ENCODE measurements at regions not wholly inside any gene's neighbourhood (a gene's known extent, or its start where the extent isn't known, plus 50 kb on each side); places are given as distances from the start of the nearest gene placed in this dataset.

- intact Hi-C loops (cut with DNase I) = no loop called here
- TF ChIP-seq, protein P1, sequence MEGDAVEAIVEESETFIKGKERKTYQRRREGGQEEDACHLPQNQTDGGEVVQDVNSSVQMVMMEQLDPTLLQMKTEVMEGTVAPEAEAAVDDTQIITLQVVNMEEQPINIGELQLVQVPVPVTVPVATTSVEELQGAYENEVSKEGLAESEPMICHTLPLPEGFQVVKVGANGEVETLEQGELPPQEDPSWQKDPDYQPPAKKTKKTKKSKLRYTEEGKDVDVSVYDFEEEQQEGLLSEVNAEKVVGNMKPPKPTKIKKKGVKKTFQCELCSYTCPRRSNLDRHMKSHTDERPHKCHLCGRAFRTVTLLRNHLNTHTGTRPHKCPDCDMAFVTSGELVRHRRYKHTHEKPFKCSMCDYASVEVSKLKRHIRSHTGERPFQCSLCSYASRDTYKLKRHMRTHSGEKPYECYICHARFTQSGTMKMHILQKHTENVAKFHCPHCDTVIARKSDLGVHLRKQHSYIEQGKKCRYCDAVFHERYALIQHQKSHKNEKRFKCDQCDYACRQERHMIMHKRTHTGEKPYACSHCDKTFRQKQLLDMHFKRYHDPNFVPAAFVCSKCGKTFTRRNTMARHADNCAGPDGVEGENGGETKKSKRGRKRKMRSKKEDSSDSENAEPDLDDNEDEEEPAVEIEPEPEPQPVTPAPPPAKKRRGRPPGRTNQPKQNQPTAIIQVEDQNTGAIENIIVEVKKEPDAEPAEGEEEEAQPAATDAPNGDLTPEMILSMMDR (IDR thresholded peaks at IDR 0.05; ENCODE audit: borderline replicate concordance, extremely low read depth, insufficient read depth) = no peak
- no peaks in the 10 kb centered on the region for H3K27me3 ChIP-seq (ENCODE audit: control insufficient read depth, insufficient read depth, low read length)
- no peak for FAIRE-seq
- no peaks in the 10 kb centered on the region for H3K36me3 ChIP-seq (ENCODE audit: control insufficient read depth in 2 of 3, insufficient read depth in 3 of 3, low read length in 3 of 3)
- peaks cover 0 to 3% (median 0%) of the 10 kb centered on the region in 3 donors for H3K9me3 ChIP-seq (ENCODE audit: control insufficient read depth in 2 of 3, insufficient read depth in 1 of 3, low read length in 3 of 3)
- no peak overlapping the region for H3K27ac ChIP-seq (ENCODE audit: low read depth in 2 of 2, low read length in 2 of 2)
- no peak overlapping the region for H3K9ac ChIP-seq (ENCODE audit: low read length in 3 of 3)
- H3K4me1 ChIP-seq (ENCODE audit: control insufficient read depth in 2 of 3, insufficient read depth in 2 of 3, low read depth in 1 of 3, low read length in 3 of 3) = no peaks in the 10 kb centered on the region
- H3K4me3 ChIP-seq (ENCODE audit: low read length in 3 of 3) = no peak overlapping the region
- peak in 1 of 5 donors; percentile 10 for DNase-seq
Observed at GRCh38 chr1:196098000-196098399, 510.2 kb downstream of the KCNT2 start.

- H3K27ac ChIP-seq (ENCODE audit: low read depth in 2 of 2, low read length in 2 of 2) = no peak overlapping the region
- H3K9ac ChIP-seq (ENCODE audit: low read length in 3 of 3) = no peak overlapping the region
- no peaks in the 10 kb centered on the region for H3K27me3 ChIP-seq (ENCODE audit: control insufficient read depth, insufficient read depth, low read length)
- no peaks in the 10 kb centered on the region for H3K9me3 ChIP-seq (ENCODE audit: control insufficient read depth in 2 of 3, insufficient read depth in 1 of 3, low read length in 3 of 3)
- TF ChIP-seq, protein P1 (IDR thresholded peaks at IDR 0.05; ENCODE audit: borderline replicate concordance, extremely low read depth, insufficient read depth) = no peak
- no peaks in the 10 kb centered on the region for H3K4me1 ChIP-seq (ENCODE audit: control insufficient read depth in 2 of 3, insufficient read depth in 2 of 3, low read depth in 1 of 3, low read length in 3 of 3)
- H3K36me3 ChIP-seq (ENCODE audit: control insufficient read depth in 2 of 3, insufficient read depth in 3 of 3, low read length in 3 of 3) = no peaks in the 10 kb centered on the region
- intact Hi-C loops (cut with DNase I) = no loop called here
- H3K4me3 ChIP-seq (ENCODE audit: low read length in 3 of 3) = no peak overlapping the region
- DNase-seq (no peak), FAIRE-seq (no peak)
Observed at GRCh38 chr1:196094821-196095220, 513.4 kb downstream of the KCNT2 start.

GRCh38 chr1:196091397-196092135, 516.7 kb downstream of the KCNT2 start:
- H3K27ac ChIP-seq (ENCODE audit: low read depth in 2 of 2, low read length in 2 of 2) = no peak overlapping the region
- H3K27me3 ChIP-seq (ENCODE audit: control insufficient read depth, insufficient read depth, low read length) = no peaks in the 10 kb centered on the region
- no peaks in the 10 kb centered on the region for H3K36me3 ChIP-seq (ENCODE audit: control insufficient read depth in 2 of 3, insufficient read depth in 3 of 3, low read length in 3 of 3)
- H3K9ac ChIP-seq (ENCODE audit: low read length in 3 of 3) = no peak overlapping the region
- intact Hi-C loops (cut with DNase I) = no loop called here
- H3K9me3 ChIP-seq (ENCODE audit: control insufficient read depth in 2 of 3, insufficient read depth in 1 of 3, low read length in 3 of 3) = no peaks in the 10 kb centered on the region
- no peak for DNase-seq
- no peaks in the 10 kb centered on the region for H3K4me1 ChIP-seq (ENCODE audit: control insufficient read depth in 2 of 3, insufficient read depth in 2 of 3, low read depth in 1 of 3, low read length in 3 of 3)
- TF ChIP-seq, protein P1 (IDR thresholded peaks at IDR 0.05; ENCODE audit: borderline replicate concordance, extremely low read depth, insufficient read depth) = no peak
- H3K4me3 ChIP-seq (ENCODE audit: low read length in 3 of 3) = no peak overlapping the region
- no peak for FAIRE-seq

Data from kidney (tissue), 13 donors.